GM06990 (cell line): ENCODE measurements at regions not wholly inside any gene's neighbourhood (a gene's known extent, or its start where the extent isn't known, plus 50 kb on each side); places are given as distances from the start of the nearest gene placed in this dataset.
"Not testable (repeated sequence)": the region's sequence is repeated elsewhere in the genome, so short reads cannot be mapped to it uniquely, and the experiment has no call there.

Source experiments
- DNase-seq: peaks from one replicate; pipeline ENCODE4 v3.0.0-alpha.2; 2011; ENCODE audit not compliant: insufficient read length; ENCODE audit errors: extremely low read depth
- H3K27me3 ChIP-seq: replicated peaks from 2 replicates; pipeline ENCODE4 v1.6.0; 2011; ENCODE audit warnings: low read length; ENCODE audit not compliant: control insufficient read depth, insufficient read depth
- H3K36me3 ChIP-seq: 2 replicates; pipeline ENCODE4 v1.5.1; 2011; ENCODE audit warnings: low read length; ENCODE audit not compliant: control insufficient read depth, insufficient read depth
- H3K4me3 ChIP-seq: replicated peaks from 2 replicates; pipeline ENCODE4 v1.5.1; 2011; ENCODE audit warnings: low read depth, mild to moderate bottlenecking, control low read depth, low read length
- TF ChIP-seq, protein P1 (sequence below): IDR thresholded peaks from 2 replicates; pipeline ENCODE4 v1.5.1; 2011; ENCODE audit warnings: low read length, control low read depth, mild to moderate bottlenecking, inconsistent platforms; ENCODE audit not compliant: insufficient read depth, poor library complexity, severe bottlenecking

DNA sequence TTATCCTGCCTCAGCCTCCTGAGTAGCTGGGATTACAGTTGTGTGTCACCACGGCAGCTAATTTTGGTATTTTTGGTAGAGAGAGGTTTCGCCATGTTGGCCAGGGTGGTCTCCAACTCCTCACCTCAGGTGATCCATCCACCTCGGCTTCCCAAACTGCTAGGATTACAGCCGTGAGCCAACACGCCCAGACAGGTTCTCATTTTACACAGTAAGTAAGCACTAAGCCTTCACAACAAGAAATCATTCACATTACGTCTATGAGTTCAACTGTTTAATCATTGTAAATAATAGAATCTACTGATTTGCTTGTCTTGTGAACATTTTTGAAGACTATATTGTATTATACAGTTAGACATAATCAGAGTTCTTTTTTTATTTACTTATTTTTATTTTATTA, 131.5 kb upstream of the LRATD1 start:
- Histone ChIP-seq H3K27me3 (no peaks in the 10 kb centered on the region), H3K36me3 (no peaks in the 10 kb centered on the region), H3K4me3 (no peak overlapping the region)
- TF ChIP-seq, protein P1, sequence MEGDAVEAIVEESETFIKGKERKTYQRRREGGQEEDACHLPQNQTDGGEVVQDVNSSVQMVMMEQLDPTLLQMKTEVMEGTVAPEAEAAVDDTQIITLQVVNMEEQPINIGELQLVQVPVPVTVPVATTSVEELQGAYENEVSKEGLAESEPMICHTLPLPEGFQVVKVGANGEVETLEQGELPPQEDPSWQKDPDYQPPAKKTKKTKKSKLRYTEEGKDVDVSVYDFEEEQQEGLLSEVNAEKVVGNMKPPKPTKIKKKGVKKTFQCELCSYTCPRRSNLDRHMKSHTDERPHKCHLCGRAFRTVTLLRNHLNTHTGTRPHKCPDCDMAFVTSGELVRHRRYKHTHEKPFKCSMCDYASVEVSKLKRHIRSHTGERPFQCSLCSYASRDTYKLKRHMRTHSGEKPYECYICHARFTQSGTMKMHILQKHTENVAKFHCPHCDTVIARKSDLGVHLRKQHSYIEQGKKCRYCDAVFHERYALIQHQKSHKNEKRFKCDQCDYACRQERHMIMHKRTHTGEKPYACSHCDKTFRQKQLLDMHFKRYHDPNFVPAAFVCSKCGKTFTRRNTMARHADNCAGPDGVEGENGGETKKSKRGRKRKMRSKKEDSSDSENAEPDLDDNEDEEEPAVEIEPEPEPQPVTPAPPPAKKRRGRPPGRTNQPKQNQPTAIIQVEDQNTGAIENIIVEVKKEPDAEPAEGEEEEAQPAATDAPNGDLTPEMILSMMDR: no peak
- DNase-seq: no peak

DNA sequence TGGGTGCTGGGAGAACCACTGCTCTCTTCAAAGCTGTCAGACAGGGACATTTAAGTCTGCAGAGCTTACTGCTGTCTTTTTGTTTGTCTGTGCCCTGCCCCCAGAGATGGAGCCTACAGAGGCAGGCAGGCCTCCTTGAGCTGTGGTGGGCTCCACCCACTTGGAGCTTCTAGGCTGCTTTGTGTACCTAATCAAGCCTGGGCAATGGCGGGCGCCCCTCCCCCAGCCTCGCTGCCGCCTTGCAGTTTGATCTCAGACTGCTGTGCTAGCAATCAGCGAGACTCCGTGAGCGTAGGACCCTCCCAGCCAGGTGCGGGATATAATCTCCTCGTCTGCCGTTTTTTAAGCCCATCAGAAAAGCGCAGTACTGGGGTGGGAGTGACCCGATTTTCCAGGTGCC, 125.6 kb upstream of the LRATD1 start:
- H3K36me3 ChIP-seq, DNase-seq, H3K27me3 ChIP-seq, H3K4me3 ChIP-seq: not testable (repeated sequence)

DNA sequence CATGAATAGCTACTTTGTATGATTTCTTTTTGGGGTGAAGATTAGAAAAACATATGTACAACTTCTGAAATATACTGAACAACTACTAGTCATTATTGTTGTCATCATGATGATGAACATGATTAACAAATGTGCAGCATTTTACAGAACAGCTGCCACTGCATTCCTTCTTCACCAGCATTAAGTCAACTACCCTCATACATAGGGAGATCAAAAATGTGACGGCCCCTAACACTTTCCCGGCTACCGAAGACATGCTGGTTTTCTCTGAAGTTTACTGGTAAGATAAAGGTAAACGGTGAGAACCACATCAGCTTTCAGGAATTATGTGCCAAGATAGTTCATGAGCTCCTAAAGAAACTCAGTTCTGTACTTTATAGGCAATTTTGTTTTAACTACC, 121.0 kb upstream of the LRATD1 start:
- Histone ChIP-seq H3K36me3 (no peaks in the 10 kb centered on the region), H3K27me3 (no peaks in the 10 kb centered on the region), H3K4me3 (no peak overlapping the region)
- DNase-seq: no peak
- TF ChIP-seq, protein P1: no peak

DNA sequence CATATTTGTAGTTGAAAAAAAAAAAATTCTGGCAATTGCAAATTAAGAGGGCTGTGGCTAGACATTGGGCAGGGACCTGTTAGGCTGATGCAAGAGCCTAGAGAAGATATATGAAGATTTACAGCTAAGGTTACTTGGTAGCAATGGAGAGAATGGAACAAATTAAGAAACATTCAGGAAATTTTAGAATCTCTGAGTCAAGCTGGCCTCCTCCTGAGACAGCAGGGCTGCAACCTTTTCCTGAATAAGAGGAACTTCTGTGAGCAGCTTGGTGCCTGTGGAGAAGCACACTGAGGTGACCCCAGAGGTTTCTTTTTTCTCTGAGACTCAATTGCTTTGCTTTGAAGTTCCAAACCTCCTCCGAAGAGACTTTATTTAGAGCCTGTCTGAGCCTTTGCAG, 118.6 kb upstream of the LRATD1 start:
- Histone ChIP-seq H3K27me3 (no peaks in the 10 kb centered on the region), H3K36me3 (no peaks in the 10 kb centered on the region), H3K4me3 (no peak overlapping the region)
- no peak for DNase-seq
- TF ChIP-seq, protein P1: no peak

DNA sequence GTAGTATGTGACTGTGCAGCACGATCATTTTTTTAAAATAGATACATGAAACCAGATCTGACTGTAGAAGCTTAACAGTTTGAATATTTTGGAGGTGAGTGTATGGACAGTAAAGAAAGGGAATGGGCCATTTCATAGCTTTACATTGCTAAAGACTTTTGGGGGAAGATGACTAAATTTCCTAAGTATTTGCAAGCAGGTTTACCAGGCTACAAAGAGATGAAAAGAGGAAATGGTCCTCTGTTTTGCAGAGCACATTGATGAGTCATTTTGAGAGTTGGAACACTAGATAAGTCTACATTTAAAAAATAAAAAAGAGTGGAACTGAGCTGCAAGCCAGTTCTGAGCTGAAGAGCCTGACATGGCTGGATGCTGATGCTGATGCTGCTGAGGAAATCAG, 115.7 kb upstream of the LRATD1 start:
- TF ChIP-seq, protein P1: no peak
- no peaks in the 10 kb centered on the region for H3K36me3 ChIP-seq
- no peak overlapping the region for H3K4me3 ChIP-seq
- peak; percentile 1 for DNase-seq
- no peaks in the 10 kb centered on the region for H3K27me3 ChIP-seq

DNA sequence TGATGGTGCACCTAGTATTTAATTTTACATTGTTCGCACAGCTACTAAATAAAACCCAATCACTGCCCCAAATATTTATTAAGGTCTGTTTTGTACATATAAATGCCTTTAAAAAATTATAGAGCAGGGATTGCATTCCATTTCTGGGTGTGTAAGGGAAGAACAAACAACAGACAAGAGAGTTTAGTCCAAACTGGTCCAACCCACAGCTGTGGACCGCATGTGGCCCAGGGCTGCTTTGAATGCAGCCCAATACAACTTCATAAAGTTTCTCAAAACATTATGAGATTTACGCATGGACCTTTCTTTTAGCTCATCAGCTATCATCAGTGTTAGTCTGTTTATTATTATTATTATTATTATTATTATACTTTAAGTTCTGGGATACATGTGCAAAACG, 114.8 kb upstream of the LRATD1 start:
- TF ChIP-seq, protein P1: no peak
- Histone ChIP-seq H3K36me3 (no peaks in the 10 kb centered on the region), H3K27me3 (no peaks in the 10 kb centered on the region), H3K4me3 (no peak overlapping the region)
- DNase-seq: no peak
